ENCODE measurements at regions not wholly inside any gene's neighbourhood (a gene's known extent, or its start where the extent isn't known, plus 50 kb on each side); places are given as distances from the start of the nearest gene placed in this dataset.
"Not testable (repeated sequence)": the region's sequence is repeated elsewhere in the genome, so short reads cannot be mapped to it uniquely, and the experiment has no call there.

GRCh38 chr2:129504646-129505045 is 474.8 kb upstream of the RAB6C start:
- no peaks in the 10 kb centered on the region for H3K9me3 ChIP-seq (ENCODE audit: low read depth)
- no peaks in the 10 kb centered on the region for H3K36me3 ChIP-seq (replicated peaks; ENCODE audit: insufficient read depth, low read depth)
- WGBS (ENCODE audit: low lambda C conversion rate, missing lambda C conversion rate) = 87% methylated on average over 3 of the region's 3 CpGs
- H3K4me2 ChIP-seq = no peak overlapping the region
- H3K79me2 ChIP-seq = no peaks in the 10 kb centered on the region
- H4K20me1 ChIP-seq (ENCODE audit: insufficient read depth, poor library complexity, severe bottlenecking) = no peaks in the 10 kb centered on the region
- H3K9me2 ChIP-seq (replicated peaks; ENCODE audit: insufficient read depth) = no peaks in the 10 kb centered on the region
- no peaks in the 10 kb centered on the region for H3K27me3 ChIP-seq
- H2AFZ ChIP-seq = no peak overlapping the region
- H3K27ac ChIP-seq = no peak overlapping the region
- no peaks in the 10 kb centered on the region for H3K4me1 ChIP-seq (ENCODE audit: insufficient read depth)
- H3K4me3 ChIP-seq = no peak overlapping the region
- DNase-seq (ENCODE audit: low spot score) = no peak
- TF ChIP-seq EZH2phosphoT487 (IDR thresholded peaks at IDR 0.05; ENCODE audit: low read depth, severe bottlenecking, unreplicated experiment) (no peak), EZH2 (IDR thresholded peaks at IDR 0.05; ENCODE audit: borderline replicate concordance) (no peak)
- TF ChIP-seq, protein P1, sequence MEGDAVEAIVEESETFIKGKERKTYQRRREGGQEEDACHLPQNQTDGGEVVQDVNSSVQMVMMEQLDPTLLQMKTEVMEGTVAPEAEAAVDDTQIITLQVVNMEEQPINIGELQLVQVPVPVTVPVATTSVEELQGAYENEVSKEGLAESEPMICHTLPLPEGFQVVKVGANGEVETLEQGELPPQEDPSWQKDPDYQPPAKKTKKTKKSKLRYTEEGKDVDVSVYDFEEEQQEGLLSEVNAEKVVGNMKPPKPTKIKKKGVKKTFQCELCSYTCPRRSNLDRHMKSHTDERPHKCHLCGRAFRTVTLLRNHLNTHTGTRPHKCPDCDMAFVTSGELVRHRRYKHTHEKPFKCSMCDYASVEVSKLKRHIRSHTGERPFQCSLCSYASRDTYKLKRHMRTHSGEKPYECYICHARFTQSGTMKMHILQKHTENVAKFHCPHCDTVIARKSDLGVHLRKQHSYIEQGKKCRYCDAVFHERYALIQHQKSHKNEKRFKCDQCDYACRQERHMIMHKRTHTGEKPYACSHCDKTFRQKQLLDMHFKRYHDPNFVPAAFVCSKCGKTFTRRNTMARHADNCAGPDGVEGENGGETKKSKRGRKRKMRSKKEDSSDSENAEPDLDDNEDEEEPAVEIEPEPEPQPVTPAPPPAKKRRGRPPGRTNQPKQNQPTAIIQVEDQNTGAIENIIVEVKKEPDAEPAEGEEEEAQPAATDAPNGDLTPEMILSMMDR (IDR thresholded peaks at IDR 0.05; ENCODE audit: poor library complexity) = no peak

DNA sequence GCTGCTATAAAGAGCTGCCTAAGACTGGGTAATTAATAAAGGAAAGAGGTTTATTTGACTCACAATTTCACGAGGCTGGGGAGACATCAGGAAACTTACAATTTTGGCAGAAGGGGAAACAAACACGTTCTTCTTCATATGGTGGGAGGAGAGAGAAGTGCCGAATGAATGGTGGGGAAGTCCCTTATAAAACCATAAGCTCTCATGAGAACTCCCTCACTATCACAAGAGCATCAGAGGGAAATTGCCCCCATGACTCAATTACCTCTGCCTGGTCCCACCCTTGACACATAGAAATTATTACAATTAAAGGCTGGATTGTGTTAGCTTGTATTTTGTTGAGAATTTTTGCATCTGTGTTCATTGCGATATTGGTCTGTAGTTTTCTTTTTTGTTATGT is 460.5 kb upstream of the RAB6C start:
- 79% methylated on average over 4 of the region's 4 CpGs for WGBS (ENCODE audit: low lambda C conversion rate, missing lambda C conversion rate)
- H3K79me2 ChIP-seq = no peaks in the 10 kb centered on the region
- H3K27me3 ChIP-seq = no peaks in the 10 kb centered on the region
- no peak for DNase-seq (ENCODE audit: low spot score)
- no peaks in the 10 kb centered on the region for H3K4me1 ChIP-seq (ENCODE audit: insufficient read depth)
- no peaks in the 10 kb centered on the region for H3K36me3 ChIP-seq (replicated peaks; ENCODE audit: insufficient read depth, low read depth)
- no peak overlapping the region for H2AFZ ChIP-seq
- H3K9me2 ChIP-seq (replicated peaks; ENCODE audit: insufficient read depth) = no peaks in the 10 kb centered on the region
- no peaks in the 10 kb centered on the region for H4K20me1 ChIP-seq (ENCODE audit: insufficient read depth, poor library complexity, severe bottlenecking)
- H3K27ac ChIP-seq = no peak overlapping the region
- TF ChIP-seq EZH2phosphoT487 (IDR thresholded peaks at IDR 0.05; ENCODE audit: low read depth, severe bottlenecking, unreplicated experiment) (no peak), EZH2 (IDR thresholded peaks at IDR 0.05; ENCODE audit: borderline replicate concordance) (no peak)
- TF ChIP-seq, protein P1 (IDR thresholded peaks at IDR 0.05; ENCODE audit: poor library complexity) = no peak
- no peak overlapping the region for H3K4me2 ChIP-seq
- H3K9me3 ChIP-seq (ENCODE audit: low read depth) = no peaks in the 10 kb centered on the region
- H3K4me3 ChIP-seq = no peak overlapping the region

- not testable (repeated sequence) for H3K4me3 ChIP-seq; H4K20me1 ChIP-seq (ENCODE audit: insufficient read depth, poor library complexity, severe bottlenecking); H3K27ac ChIP-seq; H3K79me2 ChIP-seq; H2AFZ ChIP-seq; H3K4me1 ChIP-seq (ENCODE audit: insufficient read depth); H3K4me2 ChIP-seq; H3K27me3 ChIP-seq; H3K9me3 ChIP-seq (ENCODE audit: low read depth); H3K36me3 ChIP-seq (replicated peaks; ENCODE audit: insufficient read depth, low read depth); H3K9me2 ChIP-seq (replicated peaks; ENCODE audit: insufficient read depth); DNase-seq (ENCODE audit: low spot score)
- 94% methylated on average over 9 of the region's 9 CpGs for WGBS (ENCODE audit: low lambda C conversion rate, missing lambda C conversion rate)
Observed at GRCh38 chr2:129532158-129532557, 447.3 kb upstream of the RAB6C start.

DNA sequence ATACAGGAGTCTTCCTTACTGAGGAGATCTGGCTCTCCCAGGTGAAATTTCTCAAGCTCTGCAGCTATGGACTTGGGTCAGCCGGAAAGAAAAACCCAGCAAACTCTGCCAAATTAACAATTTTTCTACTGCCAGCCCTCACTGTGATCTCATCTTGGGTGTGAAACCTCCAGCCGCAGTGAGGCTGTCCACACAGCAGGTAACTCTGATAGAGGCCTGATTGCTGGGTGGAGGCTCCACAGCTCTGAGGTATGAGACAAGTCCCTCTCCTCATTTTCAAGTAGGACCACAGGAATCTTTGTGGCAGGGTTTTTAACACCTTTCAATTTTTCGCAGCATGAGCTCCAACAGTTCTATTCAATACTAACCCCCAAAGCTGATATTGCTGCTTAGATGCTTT is 430.6 kb upstream of the RAB6C start:
- Histone ChIP-seq H3K27ac (no peak overlapping the region), H3K9me2 (replicated peaks; ENCODE audit: insufficient read depth) (no peaks in the 10 kb centered on the region), H2AFZ (no peak overlapping the region), H3K27me3 (no peaks in the 10 kb centered on the region), H4K20me1 (ENCODE audit: insufficient read depth, poor library complexity, severe bottlenecking) (no peaks in the 10 kb centered on the region), H3K36me3 (replicated peaks; ENCODE audit: insufficient read depth, low read depth) (no peaks in the 10 kb centered on the region), H3K4me1 (ENCODE audit: insufficient read depth) (no peaks in the 10 kb centered on the region), H3K9me3 (ENCODE audit: low read depth) (no peaks in the 10 kb centered on the region), H3K79me2 (no peaks in the 10 kb centered on the region), H3K4me3 (no peak overlapping the region), H3K4me2 (no peak overlapping the region)
- WGBS (ENCODE audit: low lambda C conversion rate, missing lambda C conversion rate) = 75% methylated on average over 3 of the region's 3 CpGs
- TF ChIP-seq, protein P1 (IDR thresholded peaks at IDR 0.05; ENCODE audit: poor library complexity) = no peak
- TF ChIP-seq EZH2 (IDR thresholded peaks at IDR 0.05; ENCODE audit: borderline replicate concordance) (no peak), EZH2phosphoT487 (IDR thresholded peaks at IDR 0.05; ENCODE audit: low read depth, severe bottlenecking, unreplicated experiment) (no peak)
- no peak for DNase-seq (ENCODE audit: low spot score)
